ENCODE measurements at regions not wholly inside any gene's neighbourhood (a gene's known extent, or its start where the extent isn't known, plus 50 kb on each side); places are given as distances from the start of the nearest gene placed in this dataset.

DNA sequence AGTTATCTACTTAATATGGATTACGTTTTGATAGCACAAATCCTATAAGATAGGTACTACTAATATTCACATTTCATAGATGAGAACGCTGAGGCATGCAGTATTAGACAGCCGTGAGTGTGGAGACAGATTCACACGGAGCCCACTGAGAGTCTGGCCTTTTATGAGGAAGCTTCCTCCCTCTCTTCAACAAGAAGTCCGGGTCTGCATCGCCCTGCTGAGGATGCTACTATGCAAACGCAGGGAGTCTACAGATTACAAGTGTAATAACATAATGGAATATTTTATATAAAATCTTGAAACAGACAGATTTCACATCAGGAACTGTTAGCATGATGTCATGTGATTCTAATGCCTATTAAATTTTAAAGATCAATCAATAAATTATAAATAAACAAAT lies 255.9 kb upstream of the GLI3 start:
- TF ChIP-seq, protein P1, sequence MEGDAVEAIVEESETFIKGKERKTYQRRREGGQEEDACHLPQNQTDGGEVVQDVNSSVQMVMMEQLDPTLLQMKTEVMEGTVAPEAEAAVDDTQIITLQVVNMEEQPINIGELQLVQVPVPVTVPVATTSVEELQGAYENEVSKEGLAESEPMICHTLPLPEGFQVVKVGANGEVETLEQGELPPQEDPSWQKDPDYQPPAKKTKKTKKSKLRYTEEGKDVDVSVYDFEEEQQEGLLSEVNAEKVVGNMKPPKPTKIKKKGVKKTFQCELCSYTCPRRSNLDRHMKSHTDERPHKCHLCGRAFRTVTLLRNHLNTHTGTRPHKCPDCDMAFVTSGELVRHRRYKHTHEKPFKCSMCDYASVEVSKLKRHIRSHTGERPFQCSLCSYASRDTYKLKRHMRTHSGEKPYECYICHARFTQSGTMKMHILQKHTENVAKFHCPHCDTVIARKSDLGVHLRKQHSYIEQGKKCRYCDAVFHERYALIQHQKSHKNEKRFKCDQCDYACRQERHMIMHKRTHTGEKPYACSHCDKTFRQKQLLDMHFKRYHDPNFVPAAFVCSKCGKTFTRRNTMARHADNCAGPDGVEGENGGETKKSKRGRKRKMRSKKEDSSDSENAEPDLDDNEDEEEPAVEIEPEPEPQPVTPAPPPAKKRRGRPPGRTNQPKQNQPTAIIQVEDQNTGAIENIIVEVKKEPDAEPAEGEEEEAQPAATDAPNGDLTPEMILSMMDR (IDR thresholded peaks at IDR 0.05) = no peak
- TF ChIP-seq POLR2AphosphoS5 (IDR thresholded peaks at IDR 0.05; ENCODE audit: low read depth, low read length) (no peak), TCF7L2 (IDR thresholded peaks at IDR 0.05; ENCODE audit: low read depth, low read length) (no peak), SIN3A (IDR thresholded peaks at IDR 0.05; ENCODE audit: borderline replicate concordance, insufficient read depth, low read depth, low read length) (no peak)
- TF ChIP-seq, protein P2, sequence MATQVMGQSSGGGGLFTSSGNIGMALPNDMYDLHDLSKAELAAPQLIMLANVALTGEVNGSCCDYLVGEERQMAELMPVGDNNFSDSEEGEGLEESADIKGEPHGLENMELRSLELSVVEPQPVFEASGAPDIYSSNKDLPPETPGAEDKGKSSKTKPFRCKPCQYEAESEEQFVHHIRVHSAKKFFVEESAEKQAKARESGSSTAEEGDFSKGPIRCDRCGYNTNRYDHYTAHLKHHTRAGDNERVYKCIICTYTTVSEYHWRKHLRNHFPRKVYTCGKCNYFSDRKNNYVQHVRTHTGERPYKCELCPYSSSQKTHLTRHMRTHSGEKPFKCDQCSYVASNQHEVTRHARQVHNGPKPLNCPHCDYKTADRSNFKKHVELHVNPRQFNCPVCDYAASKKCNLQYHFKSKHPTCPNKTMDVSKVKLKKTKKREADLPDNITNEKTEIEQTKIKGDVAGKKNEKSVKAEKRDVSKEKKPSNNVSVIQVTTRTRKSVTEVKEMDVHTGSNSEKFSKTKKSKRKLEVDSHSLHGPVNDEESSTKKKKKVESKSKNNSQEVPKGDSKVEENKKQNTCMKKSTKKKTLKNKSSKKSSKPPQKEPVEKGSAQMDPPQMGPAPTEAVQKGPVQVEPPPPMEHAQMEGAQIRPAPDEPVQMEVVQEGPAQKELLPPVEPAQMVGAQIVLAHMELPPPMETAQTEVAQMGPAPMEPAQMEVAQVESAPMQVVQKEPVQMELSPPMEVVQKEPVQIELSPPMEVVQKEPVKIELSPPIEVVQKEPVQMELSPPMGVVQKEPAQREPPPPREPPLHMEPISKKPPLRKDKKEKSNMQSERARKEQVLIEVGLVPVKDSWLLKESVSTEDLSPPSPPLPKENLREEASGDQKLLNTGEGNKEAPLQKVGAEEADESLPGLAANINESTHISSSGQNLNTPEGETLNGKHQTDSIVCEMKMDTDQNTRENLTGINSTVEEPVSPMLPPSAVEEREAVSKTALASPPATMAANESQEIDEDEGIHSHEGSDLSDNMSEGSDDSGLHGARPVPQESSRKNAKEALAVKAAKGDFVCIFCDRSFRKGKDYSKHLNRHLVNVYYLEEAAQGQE (IDR thresholded peaks at IDR 0.05; ENCODE audit: insufficient read depth in 1 of 2, low read depth in 2 of 2, low read length in 1 of 2) = no peak
